H9 (cell line): ENCODE measurements at regions not wholly inside any gene's neighbourhood (a gene's known extent, or its start where the extent isn't known, plus 50 kb on each side); places are given as distances from the start of the nearest gene placed in this dataset.

Experiments used
- DNase-seq: peaks from one replicate; pipeline ENCODE4 v3.0.0-alpha.2; 2017
- H2AFZ ChIP-seq: one replicate; pipeline ENCODE4 v1.6.1; 2013; ENCODE audit warnings: mild to moderate bottlenecking, low read length, control low read depth, moderate library complexity
- H2AK5ac ChIP-seq: 2 replicates; pipeline ENCODE4 v1.6.1; 2013; ENCODE audit warnings: low read length, control low read depth, mixed read lengths; ENCODE audit not compliant: insufficient read length
- H2BK120ac ChIP-seq: one replicate; pipeline ENCODE4 v1.6.1; 2013; ENCODE audit warnings: low read depth, mild to moderate bottlenecking, low read length, control low read depth, inconsistent platforms; ENCODE audit not compliant: poor library complexity, severe bottlenecking
- H2BK12ac ChIP-seq: 2 replicates; pipeline ENCODE4 v1.6.1; 2013; ENCODE audit warnings: low read length, control low read depth, mixed read lengths, low read depth; ENCODE audit not compliant: insufficient read length
- H2BK15ac ChIP-seq: 2 replicates; pipeline ENCODE4 v1.6.1; 2013; ENCODE audit warnings: low read depth, low read length, control low read depth
- H2BK20ac ChIP-seq: one replicate; pipeline ENCODE4 v1.6.1; 2013; ENCODE audit warnings: low read depth, mild to moderate bottlenecking, low read length, control low read depth, inconsistent platforms; ENCODE audit not compliant: poor library complexity, severe bottlenecking
- H2BK5ac ChIP-seq: 2 replicates; pipeline ENCODE4 v1.6.1; 2013; ENCODE audit warnings: low read length, control low read depth, mixed read lengths; ENCODE audit not compliant: insufficient read length
- H3K14ac ChIP-seq: 2 replicates; pipeline ENCODE4 v1.6.1; 2013; ENCODE audit warnings: low read length, control low read depth; ENCODE audit not compliant: insufficient read depth
- H3K18ac ChIP-seq: 2 replicates; pipeline ENCODE4 v1.6.1; 2013; ENCODE audit warnings: low read depth, mild to moderate bottlenecking, mixed read lengths, low read length, control low read depth; ENCODE audit not compliant: insufficient read length
- H3K23ac ChIP-seq: 2 replicates; pipeline ENCODE4 v1.6.1; 2013; ENCODE audit warnings: low read length, control low read depth, mixed read lengths, low read depth; ENCODE audit not compliant: insufficient read length
- H3K23me2 ChIP-seq: 2 replicates; pipeline ENCODE4 v1.6.1; 2013; ENCODE audit warnings: low read depth, mild to moderate bottlenecking, mixed read lengths, low read length, control low read depth; ENCODE audit not compliant: insufficient read length, poor library complexity, severe bottlenecking
- H3K27ac ChIP-seq: 2 replicates; pipeline ENCODE4 v1.5.1; 2013; ENCODE audit warnings: low read length, control low read depth, mixed read lengths, low read depth; ENCODE audit not compliant: insufficient read length
- H3K27me3 ChIP-seq: 2 replicates; pipeline ENCODE4 v1.6.1; 2013; ENCODE audit warnings: low read length, control low read depth, inconsistent platforms; ENCODE audit not compliant: insufficient read depth
- H3K4ac ChIP-seq: 2 replicates; pipeline ENCODE4 v1.6.1; 2013; ENCODE audit warnings: low read depth, mild to moderate bottlenecking, control low read depth, inconsistent platforms, low read length, moderate library complexity
- H3K4me1 ChIP-seq: 2 replicates; pipeline ENCODE4 v1.6.1; 2013; ENCODE audit warnings: low read length, control low read depth, inconsistent platforms; ENCODE audit not compliant: insufficient read depth
- H3K4me2 ChIP-seq: 2 replicates; pipeline ENCODE4 v1.6.1; 2013; ENCODE audit warnings: low read length, control low read depth, mixed read lengths; ENCODE audit not compliant: insufficient read length, insufficient read depth
- H3K56ac ChIP-seq: 2 replicates; pipeline ENCODE4 v1.6.1; 2013; ENCODE audit warnings: low read depth, mild to moderate bottlenecking, mixed read lengths, low read length, control low read depth; ENCODE audit not compliant: insufficient read length
- H3K79me1 ChIP-seq: 2 replicates; pipeline ENCODE4 v1.6.1; 2013; ENCODE audit warnings: low read depth, mild to moderate bottlenecking, moderate library complexity, low read length, control low read depth, inconsistent platforms; ENCODE audit not compliant: insufficient read depth, poor library complexity, severe bottlenecking
- H3K79me2 ChIP-seq: 2 replicates; pipeline ENCODE4 v1.6.1; 2013; ENCODE audit warnings: low read length, control low read depth, inconsistent platforms; ENCODE audit not compliant: insufficient read depth
- H3K9ac ChIP-seq: 2 replicates; pipeline ENCODE4 v1.6.1; 2013; ENCODE audit warnings: low read length, control low read depth, mixed read lengths; ENCODE audit not compliant: insufficient read length; ENCODE audit errors: extremely low read depth
- H3K9me3 ChIP-seq: one replicate; pipeline ENCODE4 v1.6.1; 2013; ENCODE audit warnings: low read depth, low read length, inconsistent platforms; ENCODE audit not compliant: control insufficient read depth
- H3T11ph ChIP-seq: one replicate; pipeline ENCODE4 v1.6.1; 2013; ENCODE audit warnings: mild to moderate bottlenecking, low read length, control low read depth, inconsistent platforms
- H4K20me1 ChIP-seq: one replicate; pipeline ENCODE4 v1.6.1; 2013; ENCODE audit not compliant: control insufficient read depth, insufficient read length, insufficient read depth
- H4K5ac ChIP-seq: 2 replicates; pipeline ENCODE4 v1.6.1; 2013; ENCODE audit warnings: low read depth, mild to moderate bottlenecking, mixed read lengths, low read length, control low read depth; ENCODE audit not compliant: insufficient read length
- H4K8ac ChIP-seq: replicated peaks from 2 replicates; pipeline ENCODE4 v1.6.1; 2013; ENCODE audit warnings: low read length, control low read depth, mixed read lengths, low read depth; ENCODE audit not compliant: insufficient read length
- H4K91ac ChIP-seq: 2 replicates; pipeline ENCODE4 v1.6.1; 2013; ENCODE audit warnings: low read depth, mild to moderate bottlenecking, moderate library complexity, mixed read lengths, low read length, control low read depth; ENCODE audit not compliant: insufficient read length
- H3K27ac Mint-ChIP-seq, 3 experiments: 2 replicates in 2 of 3; 3 replicates in 1 of 3; pipeline ENCODE4 v1.8.0; 2020 to 2021; ENCODE audit warnings: mixed read lengths in 3 of 3, mild to moderate bottlenecking in 1 of 3, moderate library complexity in 1 of 3
- H3K27me3 Mint-ChIP-seq: 2 replicates; pipeline ENCODE4 v1.8.0; 2021; ENCODE audit warnings: low read depth, mild to moderate bottlenecking, moderate library complexity, mixed read lengths
- H3K36me3 Mint-ChIP-seq, 3 experiments: 2 replicates in 2 of 3; 3 replicates in 1 of 3; pipeline ENCODE4 v1.8.0; 2020 to 2021; ENCODE audit warnings: low read depth in 3 of 3, mixed read lengths in 3 of 3; ENCODE audit not compliant: insufficient read depth in 1 of 3
- H3K4me1 Mint-ChIP-seq, 2 experiments: 2 replicates each; pipeline ENCODE4 v1.8.0; 2020; ENCODE audit warnings: mixed read lengths in 2 of 2
- H3K4me3 Mint-ChIP-seq, 2 experiments: 2 replicates in 1 of 2; 3 replicates in 1 of 2; pipeline ENCODE4 v1.8.0; 2020 to 2021; ENCODE audit warnings: mild to moderate bottlenecking in 2 of 2, mixed read lengths in 2 of 2, moderate library complexity in 1 of 2
- H3K9me3 Mint-ChIP-seq, 2 experiments: 2 replicates in 1 of 2; 3 replicates in 1 of 2; pipeline ENCODE4 v1.8.0; 2020; ENCODE audit warnings: mild to moderate bottlenecking in 2 of 2, mixed read lengths in 2 of 2, moderate library complexity in 1 of 2
- CTCF ChIP-seq: fragments of 200-600 bp; sonication (generic); conservative IDR thresholded peaks from 3 replicates; pipeline ENCODE4 v1.8.0; 2021; ENCODE audit warnings: antibody characterized with exemption, mild to moderate bottlenecking
- WGBS: extraction: QIAGEN DNeasy Blood & Tissue Kit; methylation state at CpG from one replicate; pipeline ENCODE4 v1.1.7; 2013; ENCODE audit warnings: missing lambda C conversion rate, low lambda C conversion rate, mixed read lengths; ENCODE audit not compliant: insufficient read length; ENCODE audit errors: extremely low coverage; 5-methylcytosine and 5-hydroxymethylcytosine counted together

DNA sequence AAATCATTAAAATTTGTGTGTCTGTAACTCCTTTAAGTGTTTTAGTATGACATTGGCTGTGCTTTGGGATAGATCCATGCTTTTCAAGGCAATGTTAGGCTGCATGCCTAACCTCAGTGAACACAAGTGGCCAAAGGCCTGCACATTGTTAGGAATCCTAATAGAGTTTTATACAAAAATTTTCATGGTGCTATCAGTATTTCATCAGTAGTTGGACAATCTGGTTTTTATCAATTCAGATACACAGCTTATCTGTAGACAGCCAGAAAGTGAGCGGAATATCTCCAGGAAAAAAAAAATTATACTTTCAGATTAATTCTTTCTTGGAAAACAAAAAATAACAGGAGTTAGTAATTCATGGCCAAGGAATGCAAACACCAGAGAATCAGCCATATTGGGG lies 324.0 kb upstream of the PDE3A start:
- no peak overlapping the region for H3K4me3 Mint-ChIP-seq
- no peaks in the 10 kb centered on the region for H3K27me3 ChIP-seq
- no peaks in the 10 kb centered on the region for H4K20me1 ChIP-seq
- H3K79me1 ChIP-seq: no peaks in the 10 kb centered on the region
- H2BK20ac ChIP-seq: no peak overlapping the region
- H3K18ac ChIP-seq: no peak overlapping the region
- no peaks in the 10 kb centered on the region for H3K23me2 ChIP-seq
- H3K9me3 ChIP-seq: no peaks in the 10 kb centered on the region
- H4K91ac ChIP-seq: no peak overlapping the region
- H3K36me3 Mint-ChIP-seq: no peaks in the 10 kb centered on the region
- H3K4me2 ChIP-seq: no peak overlapping the region
- no peak overlapping the region for H2AK5ac ChIP-seq
- WGBS: no CpG with 5 or more reads among the region's 1 CpG
- H3K4me1 Mint-ChIP-seq: peaks cover 8 to 10% of the 10 kb centered on the region in 2 experiments
- no peak for TF ChIP-seq CTCF
- H3K4me1 ChIP-seq: no peaks in the 10 kb centered on the region
- no peaks in the 10 kb centered on the region for H3K27me3 Mint-ChIP-seq
- H3K9me3 Mint-ChIP-seq: no peaks in the 10 kb centered on the region
- H3K79me2 ChIP-seq: no peaks in the 10 kb centered on the region
- no peak overlapping the region for H2BK5ac ChIP-seq
- H3K4ac ChIP-seq: no peak overlapping the region
- H2BK12ac ChIP-seq: no peak overlapping the region
- H3K14ac ChIP-seq: no peak overlapping the region
- no peak overlapping the region for H3K23ac ChIP-seq
- no peak overlapping the region for H3T11ph ChIP-seq
- H4K8ac ChIP-seq: no peak overlapping the region
- no peak overlapping the region for H2BK120ac ChIP-seq
- H2BK15ac ChIP-seq: no peak overlapping the region
- no peak overlapping the region for H3K56ac ChIP-seq
- H3K27ac Mint-ChIP-seq: no peak overlapping the region
- H2AFZ ChIP-seq: no peak overlapping the region
- no peak overlapping the region for H4K5ac ChIP-seq
- no peak overlapping the region for H3K27ac ChIP-seq
- no peak overlapping the region for H3K9ac ChIP-seq
- no peak for DNase-seq
